Smooth muscle cell (in vitro differentiated cells): ENCODE measurements at regions not wholly inside any gene's neighbourhood (a gene's known extent, or its start where the extent isn't known, plus 50 kb on each side); places are given as distances from the start of the nearest gene placed in this dataset.

Experiments used
- DNase-seq: peaks from one replicate; lab custom pipeline; 2025; ENCODE audit not compliant: unreplicated experiment; lab: John Stamatoyannopoulos, UW
- H2AFZ ChIP-seq: fragments of 200-600 bp; sonication (generic); 2 replicates; pipeline ENCODE4 v1.6.0; 2016; ENCODE audit warnings: antibody characterized with exemption, low read depth, mild to moderate bottlenecking
- H3F3A ChIP-seq: fragments of 200-600 bp; sonication (generic); 2 replicates; pipeline ENCODE4 v1.6.0; 2017; ENCODE audit warnings: antibody characterized with exemption, low read depth
- H3K27ac ChIP-seq: fragments of 200-600 bp; sonication (generic); 2 replicates; pipeline ENCODE4 v1.5.1; 2016; ENCODE audit warnings: low read depth, mild to moderate bottlenecking
- H3K27me3 ChIP-seq: fragments of 200-600 bp; sonication (generic); 2 replicates; pipeline ENCODE4 v1.6.1; 2016; ENCODE audit warnings: low read depth, mild to moderate bottlenecking
- H3K36me3 ChIP-seq: fragments of 200-600 bp; sonication (generic); 2 replicates; pipeline ENCODE4 v1.5.1; 2016; ENCODE audit warnings: low read depth
- H3K4me1 ChIP-seq: fragments of 200-600 bp; sonication (generic); 2 replicates; pipeline ENCODE4 v1.5.1; 2016; ENCODE audit warnings: low read depth
- H3K4me2 ChIP-seq: fragments of 200-600 bp; sonication (generic); 2 replicates; pipeline ENCODE4 v1.6.0; 2016; ENCODE audit warnings: mild to moderate bottlenecking
- H3K4me3 ChIP-seq: fragments of 200-600 bp; sonication (generic); 2 replicates; pipeline ENCODE4 v1.5.1; 2016; ENCODE audit warnings: mild to moderate bottlenecking
- H3K79me2 ChIP-seq: fragments of 200-600 bp; sonication (generic); 2 replicates; pipeline ENCODE4 v1.6.0; 2016; ENCODE audit warnings: low read depth, mild to moderate bottlenecking
- H3K9ac ChIP-seq: fragments of 200-600 bp; sonication (generic); 2 replicates; pipeline ENCODE4 v1.6.0; 2016; ENCODE audit warnings: low read depth
- H3K9me3 ChIP-seq: fragments of 200-600 bp; sonication (generic); replicated peaks from 2 replicates; pipeline ENCODE4 v1.5.1; 2016; ENCODE audit warnings: low read depth
- H4K20me1 ChIP-seq: fragments of 200-600 bp; sonication (generic); 2 replicates; pipeline ENCODE4 v1.6.0; 2016; ENCODE audit warnings: low read depth
- CTCF ChIP-seq: fragments of 200-600 bp; sonication (generic); IDR thresholded peaks from 2 replicates; pipeline ENCODE4 v1.5.1; 2017; ENCODE audit warnings: borderline replicate concordance, mild to moderate bottlenecking, antibody characterized with exemption; ENCODE audit not compliant: insufficient read depth, poor library complexity, severe bottlenecking
- WGBS: methylation state at CpG from one replicate; pipeline ENCODE4 v1.1.7; 2016; ENCODE audit warnings: low lambda C conversion rate; 5-methylcytosine and 5-hydroxymethylcytosine counted together

DNA sequence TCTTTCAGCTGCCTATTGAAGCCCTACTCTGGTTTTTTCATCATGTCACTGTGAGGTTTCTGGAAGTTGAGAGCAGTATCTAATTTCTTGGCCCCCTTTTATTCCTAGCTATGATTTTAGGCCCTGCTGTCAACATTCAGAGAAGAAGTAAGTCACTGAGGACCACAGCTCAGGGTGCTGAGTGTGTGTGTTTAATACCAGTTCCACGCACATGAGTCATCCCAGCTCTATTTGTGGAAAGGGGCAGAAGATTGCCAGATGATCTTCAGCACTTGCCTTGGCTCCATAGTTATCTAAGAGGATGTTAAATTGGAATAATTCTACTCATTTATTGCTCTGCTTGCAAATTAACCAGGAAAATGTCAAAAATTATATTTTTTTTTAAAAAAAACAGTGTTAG is 65.5 kb upstream of the SLC38A4 start:
- 39% methylated on average over 1 of the region's 1 CpG for WGBS
- Histone ChIP-seq H3K79me2 (no peaks in the 10 kb centered on the region), H3K4me2 (no peak overlapping the region), H3K27me3 (peaks cover 5% of the 10 kb centered on the region), H4K20me1 (no peaks in the 10 kb centered on the region), H3K4me3 (no peak overlapping the region), H3K4me1 (no peaks in the 10 kb centered on the region), H3K27ac (no peak overlapping the region), H2AFZ (no peak overlapping the region), H3K36me3 (no peaks in the 10 kb centered on the region), H3F3A (no peaks in the 10 kb centered on the region), H3K9me3 (no peaks in the 10 kb centered on the region), H3K9ac (no peak overlapping the region)
- TF ChIP-seq CTCF = no peak
- no peak for DNase-seq

GRCh38 chr12:46892034-46892705 is 66.4 kb upstream of the SLC38A4 start:
- Histone ChIP-seq H3K4me1 (no peaks in the 10 kb centered on the region), H3F3A (no peaks in the 10 kb centered on the region), H3K79me2 (no peaks in the 10 kb centered on the region), H3K27ac (no peak overlapping the region), H3K9ac (no peak overlapping the region), H3K36me3 (no peaks in the 10 kb centered on the region), H2AFZ (no peak overlapping the region), H3K4me2 (no peak overlapping the region), H3K27me3 (peaks cover 5% of the 10 kb centered on the region), H3K4me3 (no peak overlapping the region), H3K9me3 (no peaks in the 10 kb centered on the region), H4K20me1 (no peaks in the 10 kb centered on the region)
- 83% methylated on average over 11 of the region's 11 CpGs for WGBS
- no peak for DNase-seq
- no peak for TF ChIP-seq CTCF

DNA sequence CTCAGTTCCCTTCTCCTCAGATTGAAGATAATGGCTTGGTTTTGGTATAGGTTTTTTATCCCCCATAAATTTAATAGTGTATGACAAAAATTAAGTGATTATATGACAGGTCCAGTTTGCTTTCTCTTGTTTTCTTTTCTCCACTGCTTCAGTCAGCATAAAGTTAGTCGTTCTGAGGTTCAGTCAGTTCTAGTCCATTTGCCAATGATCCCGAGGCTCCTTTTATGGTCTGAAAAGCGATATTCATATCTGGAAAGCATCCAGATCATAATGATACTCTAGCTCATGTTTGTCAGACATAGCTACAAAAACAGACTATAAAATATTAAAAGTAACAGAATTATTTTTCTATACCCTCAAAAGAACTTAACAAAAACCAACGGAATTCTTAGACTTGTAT is 67.1 kb upstream of the SLC38A4 start:
- no peak for TF ChIP-seq CTCF
- H3K4me2 ChIP-seq = no peak overlapping the region
- no peak overlapping the region for H3K4me3 ChIP-seq
- no peak overlapping the region for H3K9ac ChIP-seq
- no peaks in the 10 kb centered on the region for H3K4me1 ChIP-seq
- H3K79me2 ChIP-seq = no peaks in the 10 kb centered on the region
- H3K9me3 ChIP-seq = no peaks in the 10 kb centered on the region
- no peaks in the 10 kb centered on the region for H3K36me3 ChIP-seq
- DNase-seq = no peak
- 93% methylated on average over 4 of the region's 4 CpGs for WGBS
- H3K27ac ChIP-seq = no peak overlapping the region
- H3F3A ChIP-seq = no peaks in the 10 kb centered on the region
- H4K20me1 ChIP-seq = no peaks in the 10 kb centered on the region
- H3K27me3 ChIP-seq = peaks cover 2% of the 10 kb centered on the region
- no peak overlapping the region for H2AFZ ChIP-seq

- no peak for TF ChIP-seq CTCF
- Histone ChIP-seq H3K4me2 (no peak overlapping the region), H3K4me3 (no peak overlapping the region), H4K20me1 (no peaks in the 10 kb centered on the region), H3K79me2 (no peaks in the 10 kb centered on the region), H3K4me1 (no peaks in the 10 kb centered on the region), H2AFZ (no peak overlapping the region), H3K9ac (no peak overlapping the region), H3K27me3 (no peaks in the 10 kb centered on the region), H3K36me3 (no peaks in the 10 kb centered on the region), H3F3A (no peaks in the 10 kb centered on the region), H3K9me3 (no peaks in the 10 kb centered on the region), H3K27ac (no peak overlapping the region)
- DNase-seq = no peak
- WGBS = 100% methylated on average over 1 of the region's 1 CpG
These were observed 67.6 kb upstream of the SLC38A4 start for GRCh38 chr12:46893434-46893833.
